HPDE6-E6E7 (cell line): ENCODE measurements at regions not wholly inside any gene's neighbourhood (a gene's known extent, or its start where the extent isn't known, plus 50 kb on each side); places are given as distances from the start of the nearest gene placed in this dataset.

Source experiments
- DNase-seq: peaks from one replicate; pipeline ENCODE4 v3.0.0; 2011; ENCODE audit warnings: missing footprints; ENCODE audit errors: extremely low spot score

GRCh38 chr1:243944429-243945160 is 94.6 kb upstream of the AKT3 start:
- peak; percentile 94 for DNase-seq

GRCh38 chr1:243943671-243944428 is 93.8 kb upstream of the AKT3 start:
- DNase-seq: no peak

- no peak for DNase-seq
Measured at GRCh38 chr1:243942196-243943150, 92.4 kb upstream of the AKT3 start.

- DNase-seq: no peak
Measured at GRCh38 chr1:243940451-243940850, 90.4 kb upstream of the AKT3 start.

- no peak for DNase-seq
Measured at GRCh38 chr1:243939167-243939848, 89.3 kb upstream of the AKT3 start.

- no peak for DNase-seq
Measured at GRCh38 chr1:243938208-243938607, 88.2 kb upstream of the AKT3 start.

- DNase-seq: no peak
Measured at GRCh38 chr1:243933495-243933894, 83.5 kb upstream of the AKT3 start.

- DNase-seq: no peak
Measured at GRCh38 chr1:243931957-243932356, 81.9 kb upstream of the AKT3 start.

GRCh38 chr1:243930822-243931671 is 81.0 kb upstream of the AKT3 start:
- no peak for DNase-seq

- no peak for DNase-seq
Measured at GRCh38 chr1:243927381-243927780, 77.3 kb upstream of the AKT3 start.

- peak; percentile 54 for DNase-seq
Measured at GRCh38 chr1:243926803-243927245, 76.8 kb upstream of the AKT3 start.

- no peak for DNase-seq
Measured at GRCh38 chr1:243926299-243926698, 76.3 kb upstream of the AKT3 start.

GRCh38 chr1:243924588-243925349 is 74.7 kb upstream of the AKT3 start:
- DNase-seq: no peak

GRCh38 chr1:243924188-243924587 is 74.1 kb upstream of the AKT3 start:
- no peak for DNase-seq

- DNase-seq: no peak
Measured at GRCh38 chr1:243923292-243924171, 73.5 kb upstream of the AKT3 start.

- no peak for DNase-seq
Measured at GRCh38 chr1:243921111-243921510, 71.1 kb upstream of the AKT3 start.

- no peak for DNase-seq
Measured at GRCh38 chr1:243917863-243918565, 68.0 kb upstream of the AKT3 start.
